Astrocyte (in vitro differentiated cells and primary cell): ENCODE measurements at regions not wholly inside any gene's neighbourhood (a gene's known extent, or its start where the extent isn't known, plus 50 kb on each side); places are given as distances from the start of the nearest gene placed in this dataset.

Experiments used
- EZH2 ChIP-seq: IDR thresholded peaks from 2 replicates; pipeline ENCODE4 v1.6.1; 2012; ENCODE audit warnings: mild to moderate bottlenecking, low read length, inconsistent platforms; ENCODE audit not compliant: insufficient read depth
- TF ChIP-seq, protein P1 (sequence below): IDR thresholded peaks from 2 replicates; pipeline ENCODE4 v1.5.1; 2011; ENCODE audit warnings: low read depth, mild to moderate bottlenecking, inconsistent platforms, low read length, moderate library complexity; ENCODE audit not compliant: insufficient read depth

DNA sequence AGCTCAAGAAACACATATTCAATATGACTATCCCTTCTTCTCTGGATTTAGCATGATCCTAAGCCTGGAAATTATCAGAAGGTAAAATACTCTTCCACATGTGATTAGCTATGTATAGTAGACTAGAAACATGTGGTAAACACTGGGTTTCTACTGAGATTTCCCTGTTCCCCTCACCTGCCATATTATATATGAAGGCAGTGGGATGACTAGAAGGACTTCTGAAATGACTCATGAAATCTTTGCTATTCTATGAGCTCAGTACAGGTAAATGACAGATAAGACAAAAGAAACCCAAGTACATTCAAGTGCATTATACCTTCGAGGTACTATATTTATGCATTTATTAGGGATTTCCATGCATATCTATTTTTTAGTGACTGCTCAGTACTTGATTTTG is 152.9 kb downstream of the DNAJB9 start:
- TF ChIP-seq, protein P1, sequence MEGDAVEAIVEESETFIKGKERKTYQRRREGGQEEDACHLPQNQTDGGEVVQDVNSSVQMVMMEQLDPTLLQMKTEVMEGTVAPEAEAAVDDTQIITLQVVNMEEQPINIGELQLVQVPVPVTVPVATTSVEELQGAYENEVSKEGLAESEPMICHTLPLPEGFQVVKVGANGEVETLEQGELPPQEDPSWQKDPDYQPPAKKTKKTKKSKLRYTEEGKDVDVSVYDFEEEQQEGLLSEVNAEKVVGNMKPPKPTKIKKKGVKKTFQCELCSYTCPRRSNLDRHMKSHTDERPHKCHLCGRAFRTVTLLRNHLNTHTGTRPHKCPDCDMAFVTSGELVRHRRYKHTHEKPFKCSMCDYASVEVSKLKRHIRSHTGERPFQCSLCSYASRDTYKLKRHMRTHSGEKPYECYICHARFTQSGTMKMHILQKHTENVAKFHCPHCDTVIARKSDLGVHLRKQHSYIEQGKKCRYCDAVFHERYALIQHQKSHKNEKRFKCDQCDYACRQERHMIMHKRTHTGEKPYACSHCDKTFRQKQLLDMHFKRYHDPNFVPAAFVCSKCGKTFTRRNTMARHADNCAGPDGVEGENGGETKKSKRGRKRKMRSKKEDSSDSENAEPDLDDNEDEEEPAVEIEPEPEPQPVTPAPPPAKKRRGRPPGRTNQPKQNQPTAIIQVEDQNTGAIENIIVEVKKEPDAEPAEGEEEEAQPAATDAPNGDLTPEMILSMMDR, result no peak
- no peak for TF ChIP-seq EZH2
